PC-3 (cell line): ENCODE measurements at regions not wholly inside any gene's neighbourhood (a gene's known extent, or its start where the extent isn't known, plus 50 kb on each side); places are given as distances from the start of the nearest gene placed in this dataset.

ENCODE experiments used
- ATAC-seq: fragments of 200-7000 bp; cut with Tn5 transposase; 2 replicates; pipeline ENCODE4 v1.9.1; 2020; ENCODE audit warnings: mild to moderate bottlenecking, moderate library complexity
- BruUV-seq: library from RNA; stranded (reverse); fragments of 400-500 nt; replicated peaks from 2 replicates; lab custom pipeline; 2021; lab: Mats Ljungman, UMichigan
- CTCF ChIA-PET: fragments of 300-600 bp; sonication (Branson Sonifier 250); formaldehyde crosslinking; loops from one replicate; lab custom pipeline; 2022; ENCODE audit warnings: antibody characterized with exemption; lab: Charles Lee
- POLR2A ChIA-PET: fragments of 300-600 bp; sonication (Branson Sonifier 250); formaldehyde crosslinking; loops from one replicate; lab custom pipeline; 2022; ENCODE audit warnings: antibody characterized with exemption; ENCODE audit not compliant: unreplicated experiment; lab: Charles Lee
- DNase-seq: peaks from one replicate; pipeline ENCODE4 v3.0.0-alpha.2; 2015
- H2AFZ ChIP-seq: fragments of 300-600 bp; sonication (generic); 2 replicates; pipeline ENCODE4 v1.6.0; 2016; ENCODE audit warnings: antibody characterized with exemption, low read length
- H3F3A ChIP-seq: fragments of 300-600 bp; sonication (generic); one replicate; pipeline ENCODE4 v1.6.0; 2017; ENCODE audit warnings: antibody characterized with exemption, low read length, control low read depth, mild to moderate bottlenecking; ENCODE audit not compliant: unreplicated experiment
- H3K27ac ChIP-seq: fragments of 300-600 bp; sonication (generic); 2 replicates; pipeline ENCODE4 v1.5.1; 2016; ENCODE audit warnings: mild to moderate bottlenecking, low read length
- H3K27me3 ChIP-seq: fragments of 300-600 bp; sonication (generic); 2 replicates; pipeline ENCODE4 v1.6.1; 2016; ENCODE audit warnings: low read length, mixed read lengths
- H3K36me3 ChIP-seq: fragments of 300-600 bp; sonication (generic); 2 replicates; pipeline ENCODE4 v1.6.1; 2016; ENCODE audit warnings: low read depth, mixed run types, low read length, mixed read lengths
- H3K4me1 ChIP-seq: fragments of 300-600 bp; sonication (generic); 2 replicates; pipeline ENCODE4 v1.5.1; 2016; ENCODE audit warnings: low read length; ENCODE audit not compliant: insufficient read depth
- H3K4me2 ChIP-seq: fragments of 300-600 bp; sonication (generic); 2 replicates; pipeline ENCODE4 v1.6.0; 2016; ENCODE audit warnings: low read length
- H3K4me3 ChIP-seq: fragments of 300-600 bp; sonication (generic); 2 replicates; pipeline ENCODE4 v1.5.1; 2016; ENCODE audit warnings: mild to moderate bottlenecking, low read length, mixed read lengths
- H3K79me2 ChIP-seq: fragments of 300-600 bp; sonication (generic); 2 replicates; pipeline ENCODE4 v1.6.1; 2017; ENCODE audit warnings: low read length, mixed read lengths
- H3K9ac ChIP-seq: fragments of 300-600 bp; sonication (generic); 2 replicates; pipeline ENCODE4 v1.6.0; 2016; ENCODE audit warnings: mild to moderate bottlenecking, low read length
- H3K9me2 ChIP-seq: fragments of 300-600 bp; sonication (generic); replicated peaks from 2 replicates; pipeline ENCODE4 v1.6.1; 2016; ENCODE audit warnings: mixed run types, low read length, mixed read lengths
- H3K9me3 ChIP-seq: fragments of 300-600 bp; sonication (generic); 2 replicates; pipeline ENCODE4 v1.6.1; 2016; ENCODE audit warnings: low read length, mixed read lengths
- H4K20me1 ChIP-seq: fragments of 300-600 bp; sonication (generic); 2 replicates; pipeline ENCODE4 v1.6.1; 2016; ENCODE audit warnings: low read length, mixed read lengths
- CTCF ChIP-seq: fragments of 300-600 bp; sonication (generic); conservative IDR thresholded peaks from 2 replicates; pipeline ENCODE4 v1.5.1; 2017; ENCODE audit warnings: antibody characterized with exemption, low read depth, mild to moderate bottlenecking, low read length
- EZH2 ChIP-seq: fragments of 300-600 bp; sonication (generic); IDR thresholded peaks from one replicate; pipeline ENCODE4 v1.6.1; 2017; ENCODE audit warnings: antibody characterized with exemption, mild to moderate bottlenecking, low read length; ENCODE audit not compliant: unreplicated experiment
- EZH2phosphoT487 ChIP-seq: fragments of 300-600 bp; sonication (generic); IDR thresholded peaks from 2 replicates; pipeline ENCODE4 v1.6.1; 2018; ENCODE audit warnings: mild to moderate bottlenecking, antibody characterized with exemption, low read length, borderline replicate concordance
- intact Hi-C: fragments of 100-400 bp; cut with micrococcal nuclease; formaldehyde crosslinking; loops from 2 replicates; pipeline ENCODE4 v1.9.0; 2023

GRCh38 chr18:66129248-66129647 lies 378.4 kb downstream of the CDH7 start:
- CTCF ChIA-PET = no interaction called here
- Histone ChIP-seq H3K27me3 (no peaks in the 10 kb centered on the region), H3K27ac (no peak overlapping the region), H3K36me3 (no peaks in the 10 kb centered on the region), H3K4me2 (no peak overlapping the region), H4K20me1 (no peaks in the 10 kb centered on the region), H3K4me3 (no peak overlapping the region), H2AFZ (no peak overlapping the region), H3K4me1 (no peaks in the 10 kb centered on the region), H3K79me2 (no peaks in the 10 kb centered on the region), H3K9me3 (no peaks in the 10 kb centered on the region), H3K9ac (no peak overlapping the region), H3K9me2 (no peaks in the 10 kb centered on the region), H3F3A (no peaks in the 10 kb centered on the region)
- POLR2A ChIA-PET = no interaction called here
- intact Hi-C loops = no loop called here
- TF ChIP-seq EZH2 (no peak), EZH2phosphoT487 (no peak), CTCF (no peak)
- DNase-seq (no peak), ATAC-seq (no peak)
- BruUV-seq = no TSS peak

- Histone ChIP-seq H3F3A (no peaks in the 10 kb centered on the region), H3K27me3 (no peaks in the 10 kb centered on the region), H3K9me3 (no peaks in the 10 kb centered on the region), H3K9me2 (no peaks in the 10 kb centered on the region), H3K4me2 (no peak overlapping the region), H4K20me1 (no peaks in the 10 kb centered on the region), H3K27ac (no peak overlapping the region), H3K9ac (no peak overlapping the region), H2AFZ (no peak overlapping the region), H3K4me3 (no peak overlapping the region), H3K79me2 (no peaks in the 10 kb centered on the region), H3K36me3 (no peaks in the 10 kb centered on the region), H3K4me1 (no peaks in the 10 kb centered on the region)
- no TSS peak for BruUV-seq
- TF ChIP-seq EZH2phosphoT487 (no peak), EZH2 (no peak), CTCF (no peak)
- DNase-seq (no peak), ATAC-seq (no peak)
- ChIA-PET CTCF (no interaction called here), POLR2A (no interaction called here)
- intact Hi-C loops = no loop called here
Measured at GRCh38 chr18:66126266-66126665, 375.5 kb downstream of the CDH7 start.

- intact Hi-C loops = loop anchor here (5.0 kb wide), 1 partner anchor 373 kb away; no protein-coding TSS in a partner anchor
- ChIA-PET POLR2A (no interaction called here), CTCF (no interaction called here)
- Histone ChIP-seq H3K4me3 (no peak overlapping the region), H3K9me3 (no peaks in the 10 kb centered on the region), H3K4me1 (no peaks in the 10 kb centered on the region), H3K9ac (no peak overlapping the region), H3K79me2 (no peaks in the 10 kb centered on the region), H3K4me2 (no peak overlapping the region), H2AFZ (no peak overlapping the region), H3K27ac (no peak overlapping the region), H3F3A (no peaks in the 10 kb centered on the region), H3K9me2 (no peaks in the 10 kb centered on the region), H3K27me3 (no peaks in the 10 kb centered on the region), H3K36me3 (no peaks in the 10 kb centered on the region), H4K20me1 (no peaks in the 10 kb centered on the region)
- TF ChIP-seq CTCF = peak; percentile 47
- TF ChIP-seq EZH2 = no peak
- TF ChIP-seq EZH2phosphoT487 = no peak
- DNase-seq (peak; percentile 15), ATAC-seq (peak; percentile 37; the same call in 1 of the 2 replicates)
- no TSS peak for BruUV-seq
Measured at GRCh38 chr18:66124394-66124793, 373.6 kb downstream of the CDH7 start.
